Testis (tissue), 2 donors: ENCODE measurements at regions not wholly inside any gene's neighbourhood (a gene's known extent, or its start where the extent isn't known, plus 50 kb on each side); places are given as distances from the start of the nearest gene placed in this dataset.

Source experiments
- POLR2A ChIP-seq: fragments of 450-650 bp; IDR thresholded peaks from one replicate; pipeline ENCODE4 v1.6.1; 2017; ENCODE audit warnings: antibody characterized with exemption, mild to moderate bottlenecking, moderate library complexity
- TF ChIP-seq, protein P1 (sequence below), 3 experiments: fragments of 450-650 bp in 2 of 3; fragments of 200-600 bp in 1 of 3; sonication (generic) in 1 of 3; IDR thresholded peaks; one replicate each; pipeline ENCODE4 v1.5.1; 2016 to 2019; ENCODE audit warnings: antibody characterized with exemption in 3 of 3, mild to moderate bottlenecking in 2 of 3, moderate library complexity in 1 of 3

DNA sequence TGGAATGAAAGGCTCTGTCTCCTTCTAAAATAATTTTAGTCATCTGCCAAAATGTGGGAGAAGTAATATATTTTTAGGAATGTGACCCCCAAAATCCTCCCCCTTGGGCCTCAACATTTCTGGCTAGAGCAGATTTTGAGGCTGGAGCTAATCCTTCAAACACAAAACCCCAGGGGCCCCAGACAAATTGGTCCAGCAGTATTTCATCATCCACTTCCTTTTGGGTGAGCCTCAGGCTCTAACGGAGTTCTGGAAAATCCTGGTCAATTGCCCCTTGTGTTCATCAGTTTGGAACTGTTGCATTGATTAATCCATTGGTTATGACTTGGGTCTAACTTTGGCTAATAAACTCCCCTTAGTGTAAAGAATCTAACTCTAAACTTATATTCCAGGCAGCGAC, 67.4 kb upstream of the PCDH19 start:
- TF ChIP-seq, protein P1, sequence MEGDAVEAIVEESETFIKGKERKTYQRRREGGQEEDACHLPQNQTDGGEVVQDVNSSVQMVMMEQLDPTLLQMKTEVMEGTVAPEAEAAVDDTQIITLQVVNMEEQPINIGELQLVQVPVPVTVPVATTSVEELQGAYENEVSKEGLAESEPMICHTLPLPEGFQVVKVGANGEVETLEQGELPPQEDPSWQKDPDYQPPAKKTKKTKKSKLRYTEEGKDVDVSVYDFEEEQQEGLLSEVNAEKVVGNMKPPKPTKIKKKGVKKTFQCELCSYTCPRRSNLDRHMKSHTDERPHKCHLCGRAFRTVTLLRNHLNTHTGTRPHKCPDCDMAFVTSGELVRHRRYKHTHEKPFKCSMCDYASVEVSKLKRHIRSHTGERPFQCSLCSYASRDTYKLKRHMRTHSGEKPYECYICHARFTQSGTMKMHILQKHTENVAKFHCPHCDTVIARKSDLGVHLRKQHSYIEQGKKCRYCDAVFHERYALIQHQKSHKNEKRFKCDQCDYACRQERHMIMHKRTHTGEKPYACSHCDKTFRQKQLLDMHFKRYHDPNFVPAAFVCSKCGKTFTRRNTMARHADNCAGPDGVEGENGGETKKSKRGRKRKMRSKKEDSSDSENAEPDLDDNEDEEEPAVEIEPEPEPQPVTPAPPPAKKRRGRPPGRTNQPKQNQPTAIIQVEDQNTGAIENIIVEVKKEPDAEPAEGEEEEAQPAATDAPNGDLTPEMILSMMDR (IDR thresholded peaks at IDR 0.05), result no peak
- no peak for TF ChIP-seq POLR2A
